Activated CD8-positive, alpha-beta memory T cell treated with anti-CD3 and anti-CD28 coated beads, Interleukin-2, amount 10 ng/mL, durations not matched to agents 7 days and 5 days (primary cell): ENCODE measurements at regions not wholly inside any gene's neighbourhood (a gene's known extent, or its start where the extent isn't known, plus 50 kb on each side); places are given as distances from the start of the nearest gene placed in this dataset.

Experiments
- ATAC-seq: fragments of 150-1000 bp; cut with Tn5 transposase; one replicate; pipeline ENCODE4 v1.10.0; 2021; ENCODE audit warnings: moderate library complexity
- CTCF ChIA-PET: fragments of 350-600 bp; sonication (Branson Sonifier 250); formaldehyde crosslinking; loops from one replicate; lab custom pipeline; 2021; ENCODE audit warnings: antibody characterized with exemption; lab: Charles Lee
- DNase-seq: peaks from one replicate; pipeline ENCODE4 v3.0.0-alpha.2; 2020
- H3K27ac Mint-ChIP-seq: one replicate; pipeline ENCODE4 v1.8.0; 2021; ENCODE audit warnings: mild to moderate bottlenecking, mixed read lengths
- H3K27me3 Mint-ChIP-seq: one replicate; pipeline ENCODE4 v1.8.0; 2021; ENCODE audit warnings: mixed read lengths
- H3K36me3 Mint-ChIP-seq: one replicate; pipeline ENCODE4 v1.8.0; 2021; ENCODE audit warnings: mild to moderate bottlenecking, mixed read lengths
- H3K4me1 Mint-ChIP-seq: one replicate; pipeline ENCODE4 v1.8.0; 2021; ENCODE audit warnings: mixed read lengths
- H3K4me3 Mint-ChIP-seq: one replicate; pipeline ENCODE4 v1.8.0; 2021; ENCODE audit warnings: mild to moderate bottlenecking, moderate library complexity, mixed read lengths
- H3K9me3 Mint-ChIP-seq: one replicate; pipeline ENCODE4 v1.8.0; 2022; ENCODE audit warnings: low read depth, mixed read lengths

DNA sequence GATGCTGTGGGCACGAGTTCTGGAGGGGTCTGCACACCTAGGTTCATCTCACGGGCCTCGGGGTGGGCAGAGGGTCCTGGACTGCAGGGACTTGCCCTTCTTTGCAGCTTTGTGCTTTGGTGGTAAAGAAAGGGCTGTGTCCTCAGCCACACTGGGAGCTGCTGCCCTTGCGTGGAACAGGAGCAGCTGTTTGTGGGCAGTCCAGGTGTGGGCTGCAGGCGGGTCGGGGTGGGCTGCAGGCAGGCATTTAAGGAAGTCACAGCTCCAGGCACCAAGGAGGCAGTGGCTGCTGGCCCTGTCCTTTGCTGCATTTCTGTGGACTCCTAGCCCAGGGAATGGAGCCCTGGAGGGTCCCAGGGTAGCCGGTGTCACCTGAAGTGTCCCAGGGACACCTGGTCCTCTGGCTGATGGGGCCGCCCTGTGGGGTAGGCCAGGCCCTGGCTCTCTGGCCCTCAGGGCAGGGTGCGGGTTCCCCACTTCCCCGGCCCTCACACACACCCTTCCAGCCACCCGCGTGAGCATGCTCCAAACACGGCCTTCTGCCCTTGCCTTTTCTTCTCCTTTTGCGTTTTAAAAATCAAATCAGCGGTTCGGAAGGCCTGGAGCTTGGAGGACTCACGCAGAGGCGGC, 1240.3 kb downstream of the BRD1 start:
- Mint-ChIP-seq H3K27ac (no peak overlapping the region), H3K9me3 (no peaks in the 10 kb centered on the region), H3K4me1 (no peaks in the 10 kb centered on the region), H3K36me3 (no peaks in the 10 kb centered on the region), H3K4me3 (no peak overlapping the region), H3K27me3 (no peaks in the 10 kb centered on the region)
- CTCF ChIA-PET = no interaction called here
- ATAC-seq = no peak
- no peak for DNase-seq

DNA sequence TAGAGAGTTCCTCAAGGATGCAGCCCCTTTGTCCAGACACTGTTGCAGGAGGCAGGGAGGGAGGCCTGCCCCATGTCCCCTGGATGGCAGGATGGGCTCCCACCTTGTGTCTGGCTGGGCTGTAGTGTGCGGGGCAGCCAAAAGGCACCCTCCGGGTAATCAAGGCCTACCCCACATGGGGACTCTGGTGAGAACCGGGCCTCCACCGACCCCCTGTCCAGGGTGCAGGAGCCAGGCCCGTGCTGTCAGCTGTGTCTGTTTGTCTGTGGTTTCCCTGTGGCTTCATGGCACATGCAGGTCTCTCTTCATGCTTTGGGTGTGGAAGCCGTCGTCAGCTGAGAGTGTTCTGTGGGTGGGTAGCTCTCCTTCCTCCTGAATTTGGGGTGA, 1240.9 kb downstream of the BRD1 start:
- Mint-ChIP-seq H3K27ac (no peak overlapping the region), H3K4me1 (no peaks in the 10 kb centered on the region), H3K4me3 (no peak overlapping the region), H3K9me3 (no peaks in the 10 kb centered on the region), H3K36me3 (no peaks in the 10 kb centered on the region), H3K27me3 (no peaks in the 10 kb centered on the region)
- DNase-seq (no peak), ATAC-seq (no peak)
- CTCF ChIA-PET = no interaction called here

DNA sequence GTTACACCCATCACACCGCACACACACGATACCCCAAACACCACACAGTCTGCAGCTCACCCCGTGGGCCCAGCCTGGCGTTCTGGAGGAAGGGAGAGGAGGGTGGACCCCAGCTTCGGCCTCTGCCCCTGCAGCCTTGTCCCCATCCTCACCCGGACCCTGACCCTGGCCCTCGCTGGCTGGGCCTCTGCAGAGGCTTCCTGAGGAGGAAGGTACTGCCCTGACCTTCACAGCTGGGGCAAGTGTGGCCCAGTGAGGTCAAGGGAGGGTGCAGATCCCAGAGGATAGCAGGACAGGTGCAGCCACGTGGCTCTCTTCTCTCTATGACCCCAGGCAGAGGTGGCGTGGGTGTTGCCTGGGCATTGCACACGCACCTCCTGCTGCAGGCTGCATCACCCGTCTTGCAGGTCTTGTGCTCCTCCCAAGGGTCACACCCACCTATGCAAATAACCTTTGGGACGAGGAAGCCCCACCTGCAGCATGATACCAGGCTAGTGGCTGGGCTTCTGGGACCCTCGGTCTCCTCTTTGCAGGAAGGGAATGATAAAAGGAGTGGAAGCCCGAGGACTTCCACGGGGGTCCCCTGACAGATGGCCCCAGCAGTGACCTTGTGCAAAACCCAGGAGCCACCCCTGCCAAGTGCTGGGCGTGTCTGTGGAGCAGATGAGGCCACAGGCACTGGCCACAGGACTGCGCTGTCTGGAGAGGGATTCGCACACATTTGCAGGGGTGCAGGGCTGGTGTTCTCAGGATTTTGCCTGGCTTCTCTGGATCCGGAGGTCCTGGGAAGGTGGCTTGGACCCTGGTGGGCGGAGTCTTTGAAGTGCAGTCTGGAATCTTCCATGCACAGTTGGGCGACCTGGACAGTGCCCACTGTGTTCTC, 1241.5 kb downstream of the BRD1 start:
- Mint-ChIP-seq H3K27ac (no peak overlapping the region), H3K36me3 (no peaks in the 10 kb centered on the region), H3K9me3 (no peaks in the 10 kb centered on the region), H3K4me3 (no peak overlapping the region), H3K4me1 (no peaks in the 10 kb centered on the region), H3K27me3 (no peaks in the 10 kb centered on the region)
- ATAC-seq (no peak), DNase-seq (no peak)
- CTCF ChIA-PET = no interaction called here

DNA sequence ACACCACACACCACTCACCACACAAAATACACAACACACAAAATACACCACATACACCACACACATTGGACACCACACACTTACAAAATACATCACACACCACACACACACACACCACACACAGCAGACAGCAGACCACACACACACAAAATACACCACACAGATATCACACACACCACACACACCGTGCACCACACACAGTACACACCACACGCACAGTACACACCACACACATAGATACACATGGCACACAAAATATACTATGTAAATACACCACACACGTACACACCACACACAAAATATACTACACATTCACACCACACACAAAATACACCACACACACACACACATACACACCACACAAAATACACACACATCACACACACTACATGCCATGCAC, 1243.5 kb downstream of the BRD1 start:
- H3K4me3 Mint-ChIP-seq = no peak overlapping the region
- H3K27me3 Mint-ChIP-seq = no peaks in the 10 kb centered on the region
- H3K36me3 Mint-ChIP-seq = no peaks in the 10 kb centered on the region
- H3K4me1 Mint-ChIP-seq = no peaks in the 10 kb centered on the region
- H3K9me3 Mint-ChIP-seq = no peaks in the 10 kb centered on the region
- CTCF ChIA-PET = no interaction called here
- DNase-seq = no peak
- H3K27ac Mint-ChIP-seq = no peak overlapping the region
- ATAC-seq = no peak

DNA sequence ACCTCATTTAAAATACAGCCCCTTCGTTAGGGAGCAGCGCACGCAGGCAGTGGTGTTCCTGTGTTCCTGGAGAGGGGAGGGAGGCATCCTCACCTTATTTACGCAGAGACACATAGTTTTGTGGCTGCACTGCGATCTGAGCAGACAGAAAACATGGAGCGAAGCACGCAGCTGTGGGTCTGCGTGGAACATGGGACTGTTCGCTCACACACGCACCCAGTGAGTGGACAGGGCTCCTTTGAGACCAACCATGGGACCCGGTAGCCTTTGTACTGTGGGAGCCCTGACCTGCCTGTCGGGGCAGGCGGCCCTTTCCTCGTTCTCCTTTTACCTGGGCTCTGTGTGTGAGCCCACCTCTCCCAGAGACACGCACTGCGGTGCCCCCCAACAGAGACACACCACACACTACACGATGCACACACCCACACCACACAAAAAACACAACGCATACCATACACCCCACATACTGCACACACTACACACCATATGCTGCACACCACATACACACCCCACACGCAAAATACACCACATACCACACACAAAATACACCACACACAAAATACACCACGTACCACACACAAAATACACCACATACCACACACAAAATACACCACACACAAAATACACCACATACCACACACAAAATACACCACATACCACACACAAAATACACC, 1245.7 kb downstream of the BRD1 start:
- Mint-ChIP-seq H3K4me3 (no peak overlapping the region), H3K9me3 (no peaks in the 10 kb centered on the region), H3K27ac (no peak overlapping the region), H3K27me3 (peaks cover 14% of the 10 kb centered on the region), H3K4me1 (no peaks in the 10 kb centered on the region), H3K36me3 (no peaks in the 10 kb centered on the region)
- DNase-seq (no peak), ATAC-seq (peak; percentile 50)
- CTCF ChIA-PET = no interaction called here

GRCh38 chr22:48581205-48581766, 1246.4 kb downstream of the BRD1 start:
- ATAC-seq (peak; percentile 23), DNase-seq (no peak)
- Mint-ChIP-seq H3K9me3 (no peaks in the 10 kb centered on the region), H3K27me3 (peaks cover 14% of the 10 kb centered on the region), H3K36me3 (no peaks in the 10 kb centered on the region), H3K27ac (no peak overlapping the region), H3K4me3 (no peak overlapping the region), H3K4me1 (no peaks in the 10 kb centered on the region)
- CTCF ChIA-PET = no interaction called here

DNA sequence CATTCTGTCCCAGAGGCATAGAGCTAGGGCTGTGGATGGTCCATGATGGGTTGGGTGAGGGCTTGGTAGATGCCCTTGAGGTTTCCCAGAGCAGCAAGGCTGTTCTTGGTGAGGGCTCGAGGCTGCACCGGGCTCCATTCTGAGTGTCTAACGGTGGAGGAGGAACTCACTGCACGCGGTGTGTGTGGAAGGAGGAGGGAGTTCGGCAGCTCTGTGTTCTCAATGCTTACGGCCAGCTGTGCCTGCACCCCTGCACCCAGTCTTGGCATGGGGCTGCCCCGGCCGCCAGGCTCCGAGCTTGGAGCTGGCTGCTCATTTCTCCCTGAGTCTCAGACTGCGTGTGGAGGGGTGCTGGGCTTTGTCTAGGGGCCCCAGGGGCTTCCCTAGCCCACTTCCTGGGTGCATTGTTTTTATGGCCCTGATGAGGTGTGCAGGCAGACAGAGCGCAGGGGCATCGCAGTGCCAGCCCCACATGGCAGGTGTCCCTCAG, 1247.1 kb downstream of the BRD1 start:
- H3K4me1 Mint-ChIP-seq = no peaks in the 10 kb centered on the region
- H3K27me3 Mint-ChIP-seq = peaks cover 14% of the 10 kb centered on the region
- DNase-seq (no peak), ATAC-seq (no peak)
- H3K27ac Mint-ChIP-seq = no peak overlapping the region
- CTCF ChIA-PET = no interaction called here
- H3K36me3 Mint-ChIP-seq = no peaks in the 10 kb centered on the region
- no peaks in the 10 kb centered on the region for H3K9me3 Mint-ChIP-seq
- no peak overlapping the region for H3K4me3 Mint-ChIP-seq

GRCh38 chr22:48579928-48580309, 1247.8 kb downstream of the BRD1 start:
- H3K9me3 Mint-ChIP-seq = no peaks in the 10 kb centered on the region
- no peak overlapping the region for H3K27ac Mint-ChIP-seq
- DNase-seq (no peak), ATAC-seq (no peak)
- no peaks in the 10 kb centered on the region for H3K4me1 Mint-ChIP-seq
- peaks cover 14% of the 10 kb centered on the region for H3K27me3 Mint-ChIP-seq
- no peaks in the 10 kb centered on the region for H3K36me3 Mint-ChIP-seq
- H3K4me3 Mint-ChIP-seq = no peak overlapping the region
- CTCF ChIA-PET = no interaction called here

DNA sequence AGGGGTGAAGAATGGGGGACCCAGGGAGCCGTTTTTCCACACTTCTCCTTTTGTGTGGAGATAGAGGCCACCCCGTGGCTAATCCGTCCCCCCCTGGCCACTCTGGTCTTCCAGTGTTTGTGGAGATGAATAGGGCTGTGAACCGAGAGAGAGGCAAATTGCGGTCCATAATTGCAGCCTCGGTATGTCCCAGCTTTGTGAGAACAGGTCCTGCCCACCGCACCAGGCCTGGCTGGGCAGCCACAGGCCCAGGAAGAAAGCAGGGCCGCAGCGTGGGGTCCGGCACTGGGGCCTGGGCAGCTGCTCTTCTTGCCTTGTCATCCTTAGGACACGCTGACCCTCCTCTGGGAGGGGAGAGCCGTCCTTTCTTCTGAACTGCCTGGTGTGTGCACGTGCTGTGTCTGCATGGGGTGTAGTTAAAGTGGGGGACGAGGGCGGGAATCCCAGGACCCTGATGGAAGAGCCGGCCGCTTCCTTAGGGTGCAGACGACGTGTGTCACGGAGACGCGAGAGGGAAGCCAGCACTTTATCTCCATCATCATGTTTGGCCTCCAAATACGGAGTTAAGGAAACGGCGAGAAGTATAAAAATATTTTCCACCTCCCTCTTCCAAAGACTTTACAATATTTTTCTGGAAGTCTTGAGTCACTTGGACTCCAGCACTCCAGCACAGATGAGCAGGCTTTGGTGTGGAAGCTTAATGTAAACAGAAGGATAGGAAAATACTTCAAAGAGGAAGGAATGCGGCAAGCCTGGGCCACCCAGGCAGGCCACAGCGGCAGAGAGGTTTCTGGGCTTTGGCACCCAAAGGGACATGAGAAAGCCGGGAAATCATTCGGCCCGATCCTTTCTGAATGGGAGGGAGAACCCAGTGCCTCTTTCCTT, 1248.4 kb downstream of the BRD1 start:
- Mint-ChIP-seq H3K9me3 (no peaks in the 10 kb centered on the region), H3K4me3 (no peak overlapping the region), H3K27me3 (peaks cover 20% of the 10 kb centered on the region), H3K27ac (no peak overlapping the region), H3K4me1 (no peaks in the 10 kb centered on the region), H3K36me3 (no peaks in the 10 kb centered on the region)
- CTCF ChIA-PET = no interaction called here
- DNase-seq (no peak), ATAC-seq (no peak)

DNA sequence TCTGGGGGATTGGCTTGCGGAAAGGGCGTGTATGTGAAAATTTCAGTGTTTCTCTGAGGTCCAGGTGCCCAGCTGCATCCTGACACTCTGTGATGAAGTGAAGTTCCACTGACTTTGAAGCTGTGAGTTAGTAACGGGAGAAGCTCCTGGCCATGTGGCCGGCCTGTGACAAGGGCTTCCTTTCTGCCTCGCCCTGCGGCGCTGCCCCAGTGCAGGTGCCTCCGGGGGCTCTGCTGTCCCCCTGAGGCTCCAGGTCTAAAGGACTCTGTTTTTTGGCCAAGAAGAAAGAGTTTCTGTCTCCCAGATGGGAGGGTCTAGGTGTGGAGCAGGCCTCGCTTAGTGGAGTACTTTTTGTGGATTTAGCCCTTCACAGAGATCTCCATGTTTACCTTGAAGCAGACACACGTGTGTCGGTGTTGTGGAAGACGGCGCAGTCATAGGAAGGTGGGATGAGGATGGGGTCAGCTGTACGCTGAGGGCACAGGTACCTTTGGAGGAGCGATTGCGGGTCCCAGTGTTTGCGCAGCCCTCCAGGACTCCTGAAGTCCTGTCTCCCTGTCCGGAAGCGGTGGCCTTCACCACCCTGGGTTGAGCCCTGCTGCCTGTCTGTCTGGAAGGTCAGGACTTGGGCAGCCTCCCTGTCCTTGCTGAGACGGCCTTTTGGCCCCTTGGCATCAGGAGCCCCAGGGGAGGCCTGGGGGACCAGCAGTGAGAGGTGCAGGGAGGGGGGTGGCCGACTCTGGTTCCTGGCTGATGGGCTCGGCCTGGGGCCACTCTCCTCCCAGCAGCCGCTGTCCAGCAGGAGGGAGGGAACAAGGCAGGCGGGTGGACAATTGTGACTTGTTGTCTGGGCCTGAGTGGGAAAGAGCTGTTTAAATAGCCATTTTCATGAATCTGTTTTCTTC, 1249.3 kb downstream of the BRD1 start:
- H3K4me1 Mint-ChIP-seq = no peaks in the 10 kb centered on the region
- H3K27ac Mint-ChIP-seq = no peak overlapping the region
- DNase-seq (no peak), ATAC-seq (no peak)
- no peaks in the 10 kb centered on the region for H3K36me3 Mint-ChIP-seq
- peaks cover 24% of the 10 kb centered on the region for H3K27me3 Mint-ChIP-seq
- H3K9me3 Mint-ChIP-seq = no peaks in the 10 kb centered on the region
- CTCF ChIA-PET = no interaction called here
- H3K4me3 Mint-ChIP-seq = no peak overlapping the region

DNA sequence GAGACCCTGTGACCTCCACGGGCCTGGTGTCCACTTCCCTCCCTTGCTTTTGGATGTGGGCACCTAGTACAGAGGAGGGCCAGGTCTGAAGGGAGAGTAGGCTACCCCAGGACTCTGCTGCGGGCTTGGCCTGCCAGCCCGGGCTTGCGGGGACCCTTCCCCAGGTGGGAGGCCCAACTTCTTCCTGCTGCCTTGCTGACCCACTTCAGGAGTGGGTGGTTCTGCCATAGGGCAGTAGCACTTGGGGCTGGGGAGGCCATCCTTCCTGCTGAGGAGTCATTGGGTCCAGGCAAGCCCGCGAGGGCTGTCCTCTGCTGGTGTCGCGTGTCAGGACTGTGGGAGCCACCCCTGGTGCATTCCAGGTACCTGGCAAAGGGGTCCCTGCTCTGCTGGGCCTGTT, 1250.0 kb downstream of the BRD1 start:
- Mint-ChIP-seq H3K4me1 (no peaks in the 10 kb centered on the region), H3K27ac (no peak overlapping the region), H3K36me3 (no peaks in the 10 kb centered on the region), H3K27me3 (peaks cover 24% of the 10 kb centered on the region), H3K4me3 (no peak overlapping the region), H3K9me3 (no peaks in the 10 kb centered on the region)
- CTCF ChIA-PET = no interaction called here
- DNase-seq (no peak), ATAC-seq (no peak)

- no peaks in the 10 kb centered on the region for H3K36me3 Mint-ChIP-seq
- peaks cover 24% of the 10 kb centered on the region for H3K27me3 Mint-ChIP-seq
- peaks cover 3% of the 10 kb centered on the region for H3K9me3 Mint-ChIP-seq
- DNase-seq (no peak), ATAC-seq (no peak)
- no peak overlapping the region for H3K4me3 Mint-ChIP-seq
- CTCF ChIA-PET = interaction anchor here (1.0 kb wide), 1 partner anchor 728 kb away, joined by 3 read pairs; no protein-coding TSS in a partner anchor
- no peaks in the 10 kb centered on the region for H3K4me1 Mint-ChIP-seq
- no peak overlapping the region for H3K27ac Mint-ChIP-seq
These were observed 1250.5 kb downstream of the BRD1 start for GRCh38 chr22:48577014-48577690.
